ENCODE measurements at regions not wholly inside any gene's neighbourhood (a gene's known extent, or its start where the extent isn't known, plus 50 kb on each side); places are given as distances from the start of the nearest gene placed in this dataset.

DNA sequence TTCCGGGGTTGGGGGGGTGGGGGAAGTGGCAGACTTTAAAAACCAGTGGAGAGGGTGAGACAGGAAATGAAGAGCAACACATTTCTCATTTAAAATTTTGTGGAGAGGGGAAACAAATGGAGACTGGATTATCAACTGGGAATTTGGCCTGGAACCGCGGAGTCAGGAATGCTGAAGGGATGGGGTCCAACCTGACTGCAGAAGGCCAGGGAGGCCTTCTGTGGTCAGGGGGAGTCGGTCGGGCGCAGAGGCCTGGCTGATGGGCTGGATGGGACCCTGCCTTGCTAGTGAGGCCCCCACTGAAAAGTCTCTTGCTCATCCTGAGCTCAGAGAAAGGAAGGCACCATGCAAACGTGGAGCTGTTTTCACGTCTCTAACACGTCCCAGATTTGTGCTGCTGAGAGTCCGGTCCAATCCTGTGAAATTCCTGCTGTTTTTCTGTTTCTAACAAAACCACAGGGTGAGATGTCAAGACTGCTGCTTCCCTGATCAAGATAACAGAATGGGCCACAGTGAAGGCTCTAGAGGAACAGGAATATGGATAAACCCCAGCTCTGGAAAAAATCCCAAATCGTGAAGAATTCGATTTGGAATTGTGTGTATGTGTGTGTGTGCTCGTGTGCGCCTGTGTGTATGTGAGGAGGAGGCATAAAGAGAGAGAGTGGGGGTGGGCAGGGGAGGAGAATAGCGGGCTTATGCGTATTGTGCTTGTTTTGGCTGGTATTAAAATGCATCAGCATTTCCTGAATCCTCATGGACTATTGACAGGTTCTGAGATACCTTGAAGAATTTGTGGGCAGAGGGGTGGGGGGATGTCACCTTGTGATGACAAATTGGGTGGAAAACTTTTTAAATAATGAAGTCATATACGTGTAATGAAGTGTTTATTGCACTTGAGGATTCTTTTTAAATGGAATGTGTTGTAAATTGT is 117.4 kb downstream of the NGF start:
- TF ChIP-seq, protein P1, sequence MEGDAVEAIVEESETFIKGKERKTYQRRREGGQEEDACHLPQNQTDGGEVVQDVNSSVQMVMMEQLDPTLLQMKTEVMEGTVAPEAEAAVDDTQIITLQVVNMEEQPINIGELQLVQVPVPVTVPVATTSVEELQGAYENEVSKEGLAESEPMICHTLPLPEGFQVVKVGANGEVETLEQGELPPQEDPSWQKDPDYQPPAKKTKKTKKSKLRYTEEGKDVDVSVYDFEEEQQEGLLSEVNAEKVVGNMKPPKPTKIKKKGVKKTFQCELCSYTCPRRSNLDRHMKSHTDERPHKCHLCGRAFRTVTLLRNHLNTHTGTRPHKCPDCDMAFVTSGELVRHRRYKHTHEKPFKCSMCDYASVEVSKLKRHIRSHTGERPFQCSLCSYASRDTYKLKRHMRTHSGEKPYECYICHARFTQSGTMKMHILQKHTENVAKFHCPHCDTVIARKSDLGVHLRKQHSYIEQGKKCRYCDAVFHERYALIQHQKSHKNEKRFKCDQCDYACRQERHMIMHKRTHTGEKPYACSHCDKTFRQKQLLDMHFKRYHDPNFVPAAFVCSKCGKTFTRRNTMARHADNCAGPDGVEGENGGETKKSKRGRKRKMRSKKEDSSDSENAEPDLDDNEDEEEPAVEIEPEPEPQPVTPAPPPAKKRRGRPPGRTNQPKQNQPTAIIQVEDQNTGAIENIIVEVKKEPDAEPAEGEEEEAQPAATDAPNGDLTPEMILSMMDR (IDR thresholded peaks at IDR 0.05; ENCODE audit: low read length): no peak
- TF ChIP-seq EZH2 (optimal IDR thresholded peaks at IDR 0.05; ENCODE audit: low read depth, low read length): no peak
- TF ChIP-seq EZH2phosphoT487 (IDR thresholded peaks at IDR 0.05; ENCODE audit: low read length): no peak

Measured in MM.1S (cell line).